CD1c-positive myeloid dendritic cell (primary cell): ENCODE measurements at regions not wholly inside any gene's neighbourhood (a gene's known extent, or its start where the extent isn't known, plus 50 kb on each side); places are given as distances from the start of the nearest gene placed in this dataset.
"Not testable (repeated sequence)": the region's sequence is repeated elsewhere in the genome, so short reads cannot be mapped to it uniquely, and the experiment has no call there.

Experiments used
- DNase-seq: peaks from one replicate; pipeline ENCODE4 v3.0.0-alpha.2; 2016; ENCODE audit errors: extremely low spot score

GRCh38 chr3:15993660-15994059 lies 180.8 kb upstream of the GALNT15 start:
- not testable (repeated sequence) for DNase-seq

GRCh38 chr3:15996496-15996895 lies 178.0 kb upstream of the GALNT15 start:
- DNase-seq, result not testable (repeated sequence)

- DNase-seq, result no peak
These were observed 177.1 kb upstream of the GALNT15 start for GRCh38 chr3:15997274-15997943.

GRCh38 chr3:15998911-15999310 lies 175.6 kb upstream of the GALNT15 start:
- no peak for DNase-seq

GRCh38 chr3:16004812-16005211 lies 169.7 kb upstream of the GALNT15 start:
- no peak for DNase-seq

GRCh38 chr3:16011376-16011775 lies 163.1 kb upstream of the GALNT15 start:
- no peak for DNase-seq

- no peak for DNase-seq
These were observed 162.4 kb upstream of the GALNT15 start for GRCh38 chr3:16012086-16012485.

- DNase-seq, result no peak
These were observed 160.9 kb upstream of the GALNT15 start for GRCh38 chr3:16013568-16013967.

GRCh38 chr3:16021801-16022200 lies 152.7 kb upstream of the GALNT15 start:
- not testable (repeated sequence) for DNase-seq

- DNase-seq, result not testable (repeated sequence)
These were observed 150.6 kb upstream of the GALNT15 start for GRCh38 chr3:16023881-16024280.

- no peak for DNase-seq
These were observed 149.9 kb upstream of the GALNT15 start for GRCh38 chr3:16024548-16024947.

GRCh38 chr3:16026753-16027152 lies 147.7 kb upstream of the GALNT15 start:
- DNase-seq, result no peak

- no peak for DNase-seq
These were observed 145.9 kb upstream of the GALNT15 start for GRCh38 chr3:16028604-16029003.

- DNase-seq, result no peak
These were observed 144.1 kb upstream of the GALNT15 start for GRCh38 chr3:16030342-16030741.

- no peak for DNase-seq
These were observed 143.0 kb upstream of the GALNT15 start for GRCh38 chr3:16031434-16031833.

- no peak for DNase-seq
These were observed 140.4 kb upstream of the GALNT15 start for GRCh38 chr3:16033889-16034687.

- DNase-seq, result no peak
These were observed 133.5 kb upstream of the GALNT15 start for GRCh38 chr3:16040991-16041390.

GRCh38 chr3:16048435-16049318 lies 125.8 kb upstream of the GALNT15 start:
- peak; percentile 68 for DNase-seq

- DNase-seq, result no peak
These were observed 123.6 kb upstream of the GALNT15 start for GRCh38 chr3:16050641-16051467.

GRCh38 chr3:16051691-16052090 lies 122.8 kb upstream of the GALNT15 start:
- no peak for DNase-seq

GRCh38 chr3:16052964-16053363 lies 121.5 kb upstream of the GALNT15 start:
- DNase-seq, result no peak
